GM23338 (cell line): ENCODE measurements at regions not wholly inside any gene's neighbourhood (a gene's known extent, or its start where the extent isn't known, plus 50 kb on each side); places are given as distances from the start of the nearest gene placed in this dataset.

Experiments used
- ATAC-seq: fragments of 200-7000 bp; cut with Tn5 transposase; 3 replicates; pipeline ENCODE4 v1.9.1; 2020
- DNase-seq: peaks from one replicate; pipeline ENCODE4 v3.0.0-alpha.2; 2015; ENCODE audit warnings: low spot score
- H2AFZ ChIP-seq: fragments of 200-600 bp; sonication (generic); 2 replicates; pipeline ENCODE4 v1.8.0; 2016; ENCODE audit warnings: antibody characterized with exemption, mild to moderate bottlenecking, moderate library complexity
- H3F3A ChIP-seq: fragments of 200-600 bp; sonication (generic); replicated peaks from 2 replicates; pipeline ENCODE4 v1.8.0; 2017; ENCODE audit warnings: antibody characterized with exemption, mixed run types, low read depth
- H3K27ac ChIP-seq: fragments of 200-600 bp; sonication (generic); 2 replicates; pipeline ENCODE4 v1.6.1; 2016; ENCODE audit warnings: low read depth
- H3K27me3 ChIP-seq: fragments of 200-600 bp; sonication (generic); 2 replicates; pipeline ENCODE4 v1.8.0; 2016; ENCODE audit warnings: mild to moderate bottlenecking, mixed run types, moderate library complexity; ENCODE audit not compliant: insufficient read depth
- H3K36me3 ChIP-seq: fragments of 200-600 bp; sonication (generic); 2 replicates; pipeline ENCODE4 v1.8.0; 2016; ENCODE audit warnings: mild to moderate bottlenecking; ENCODE audit not compliant: insufficient read depth
- H3K4me1 ChIP-seq: fragments of 200-600 bp; sonication (generic); 2 replicates; pipeline ENCODE4 v1.8.0; 2016; ENCODE audit warnings: mild to moderate bottlenecking, moderate library complexity; ENCODE audit not compliant: insufficient read depth
- H3K4me2 ChIP-seq: fragments of 200-600 bp; sonication (generic); 2 replicates; pipeline ENCODE4 v1.7.1; 2017; ENCODE audit warnings: mixed run types
- H3K4me3 ChIP-seq: fragments of 200-600 bp; sonication (generic); 2 replicates; pipeline ENCODE4 v1.6.1; 2016; ENCODE audit warnings: mixed run types
- H3K79me2 ChIP-seq: fragments of 200-600 bp; sonication (generic); replicated peaks from 2 replicates; pipeline ENCODE4 v1.8.0; 2017; ENCODE audit warnings: mild to moderate bottlenecking; ENCODE audit not compliant: insufficient read depth
- H3K9me2 ChIP-seq: fragments of 200-600 bp; sonication (generic); 2 replicates; pipeline ENCODE4 v1.8.0; 2017; ENCODE audit not compliant: insufficient read depth
- H4K20me1 ChIP-seq: fragments of 200-600 bp; sonication (generic); replicated peaks from 2 replicates; pipeline ENCODE4 v1.8.0; 2017; ENCODE audit warnings: mild to moderate bottlenecking; ENCODE audit not compliant: insufficient read depth
- H3K27ac Mint-ChIP-seq: 2 replicates; pipeline ENCODE4 v1.8.0; 2020; ENCODE audit warnings: inconsistent platforms, mild to moderate bottlenecking, moderate library complexity, mixed read lengths
- H3K27me3 Mint-ChIP-seq: 3 replicates; pipeline ENCODE4 v1.8.0; 2022; ENCODE audit warnings: low read depth, mild to moderate bottlenecking, moderate library complexity, mixed read lengths, inconsistent platforms; ENCODE audit not compliant: insufficient read depth, poor library complexity
- H3K36me3 Mint-ChIP-seq: 3 replicates; pipeline ENCODE4 v1.8.0; 2021; ENCODE audit warnings: low read depth, mild to moderate bottlenecking, inconsistent platforms, moderate library complexity, mixed read lengths
- H3K4me1 Mint-ChIP-seq: 3 replicates; pipeline ENCODE4 v1.8.0; 2020; ENCODE audit warnings: mild to moderate bottlenecking, inconsistent platforms, mixed read lengths
- H3K4me3 Mint-ChIP-seq: 3 replicates; pipeline ENCODE4 v1.8.0; 2021; ENCODE audit warnings: moderate library complexity, mild to moderate bottlenecking, inconsistent platforms, mixed read lengths
- H3K9me3 Mint-ChIP-seq: 3 replicates; pipeline ENCODE4 v1.8.0; 2020; ENCODE audit warnings: moderate library complexity, mild to moderate bottlenecking, inconsistent platforms, mixed read lengths
- CREB1 ChIP-seq: fragments of 250-450 bp; sonication (Bioruptor Pico); IDR thresholded peaks from 2 replicates; pipeline ENCODE4 v1.5.0; 2020; ENCODE audit warnings: low read depth, mild to moderate bottlenecking, moderate library complexity
- EZH2 ChIP-seq: fragments of 200-600 bp; sonication (generic); IDR thresholded peaks from one replicate; pipeline ENCODE4 v1.8.0; 2017; ENCODE audit warnings: antibody characterized with exemption, mild to moderate bottlenecking, low read depth; ENCODE audit not compliant: unreplicated experiment
- JUNB ChIP-seq: IDR thresholded peaks from one replicate; pipeline ENCODE4 v1.6.1; 2016; ENCODE audit warnings: antibody characterized with exemption; ENCODE audit not compliant: unreplicated experiment
- NANOG ChIP-seq: IDR thresholded peaks from 2 replicates; pipeline ENCODE4 v1.6.1; 2016; ENCODE audit warnings: antibody characterized with exemption, borderline replicate concordance
- ZNF114 ChIP-seq: fragments of 250-450 bp; sonication (Bioruptor Pico); IDR thresholded peaks from 2 replicates; pipeline ENCODE4 v1.5.0; 2020; ENCODE audit warnings: mild to moderate bottlenecking, moderate library complexity
- ZNF331 ChIP-seq: fragments of 250-450 bp; sonication (Bioruptor Pico); IDR thresholded peaks from 2 replicates; pipeline ENCODE4 v1.5.0; 2020; ENCODE audit warnings: low read depth, mild to moderate bottlenecking, moderate library complexity
- TF ChIP-seq, protein P1 (sequence below): IDR thresholded peaks from one replicate; pipeline ENCODE4 v1.6.1; 2018; ENCODE audit warnings: antibody characterized with exemption; ENCODE audit not compliant: unreplicated experiment
- TF ChIP-seq, protein P2 (sequence below), 2 experiments: fragments of 200-600 bp in 1 of 2; sonication (generic) in 1 of 2; conservative IDR thresholded peaks; 2 replicates each; pipeline versions ENCODE4 v1.5.1 to v1.6.1; 2016 to 2017; ENCODE audit warnings: antibody characterized with exemption in 2 of 2, low read depth in 2 of 2, mild to moderate bottlenecking in 2 of 2, moderate library complexity in 1 of 2
- TF ChIP-seq, protein P3 (sequence below): fragments of 250-450 bp; sonication (Bioruptor Pico); IDR thresholded peaks from 2 replicates; pipeline ENCODE4 v1.5.0; 2020; ENCODE audit warnings: mild to moderate bottlenecking, moderate library complexity
- TF ChIP-seq, protein P4 (sequence below): IDR thresholded peaks from 2 replicates; pipeline ENCODE4 v1.6.1; 2016; ENCODE audit warnings: antibody characterized with exemption

DNA sequence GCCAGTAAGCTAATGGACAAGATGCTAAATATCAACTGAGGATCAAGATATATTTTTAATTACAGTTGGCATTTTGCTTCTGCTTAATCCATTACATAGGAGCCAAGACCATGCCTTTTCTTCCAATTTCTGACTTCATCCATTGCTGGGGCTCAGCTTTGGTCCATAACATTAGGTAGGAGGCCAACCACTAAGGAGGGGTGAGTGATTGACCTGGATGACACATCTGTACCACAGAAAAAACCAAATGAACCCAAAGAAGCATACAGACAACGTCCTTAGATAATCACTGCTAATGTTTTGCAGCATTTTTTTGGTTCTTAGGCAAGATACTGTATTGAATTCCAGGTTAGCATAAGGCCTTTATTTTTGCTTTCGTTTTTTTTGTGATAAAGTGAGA, 353.2 kb upstream of the KCNH8 start:
- Mint-ChIP-seq H3K36me3 (no peaks in the 10 kb centered on the region), H3K4me1 (no peaks in the 10 kb centered on the region)
- no peaks in the 10 kb centered on the region for H3K9me2 ChIP-seq

DNA sequence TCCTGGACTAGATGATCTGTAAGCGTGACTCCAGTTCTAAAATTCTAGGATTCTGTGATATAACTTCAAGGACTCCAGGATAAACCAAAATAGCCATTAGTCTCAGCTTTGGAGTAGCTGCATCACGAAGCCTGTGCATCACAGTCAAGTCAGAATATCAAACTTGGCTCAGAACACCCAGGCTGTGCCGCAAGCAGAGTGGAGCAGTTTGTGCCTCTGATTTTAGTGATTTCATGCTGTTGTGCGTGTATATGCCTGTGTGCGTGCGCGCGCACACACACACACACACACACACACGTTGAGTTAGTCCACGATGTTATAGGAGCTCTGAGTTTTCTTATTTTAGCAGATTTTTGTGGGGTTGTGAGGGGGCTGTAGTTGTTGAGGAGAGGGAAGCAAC, 356.6 kb upstream of the KCNH8 start:
- H3K9me3 Mint-ChIP-seq = no peaks in the 10 kb centered on the region; the same call in 2 of the 3 replicates
- H3K36me3 Mint-ChIP-seq = no peaks in the 10 kb centered on the region
- TF ChIP-seq, protein P1, sequence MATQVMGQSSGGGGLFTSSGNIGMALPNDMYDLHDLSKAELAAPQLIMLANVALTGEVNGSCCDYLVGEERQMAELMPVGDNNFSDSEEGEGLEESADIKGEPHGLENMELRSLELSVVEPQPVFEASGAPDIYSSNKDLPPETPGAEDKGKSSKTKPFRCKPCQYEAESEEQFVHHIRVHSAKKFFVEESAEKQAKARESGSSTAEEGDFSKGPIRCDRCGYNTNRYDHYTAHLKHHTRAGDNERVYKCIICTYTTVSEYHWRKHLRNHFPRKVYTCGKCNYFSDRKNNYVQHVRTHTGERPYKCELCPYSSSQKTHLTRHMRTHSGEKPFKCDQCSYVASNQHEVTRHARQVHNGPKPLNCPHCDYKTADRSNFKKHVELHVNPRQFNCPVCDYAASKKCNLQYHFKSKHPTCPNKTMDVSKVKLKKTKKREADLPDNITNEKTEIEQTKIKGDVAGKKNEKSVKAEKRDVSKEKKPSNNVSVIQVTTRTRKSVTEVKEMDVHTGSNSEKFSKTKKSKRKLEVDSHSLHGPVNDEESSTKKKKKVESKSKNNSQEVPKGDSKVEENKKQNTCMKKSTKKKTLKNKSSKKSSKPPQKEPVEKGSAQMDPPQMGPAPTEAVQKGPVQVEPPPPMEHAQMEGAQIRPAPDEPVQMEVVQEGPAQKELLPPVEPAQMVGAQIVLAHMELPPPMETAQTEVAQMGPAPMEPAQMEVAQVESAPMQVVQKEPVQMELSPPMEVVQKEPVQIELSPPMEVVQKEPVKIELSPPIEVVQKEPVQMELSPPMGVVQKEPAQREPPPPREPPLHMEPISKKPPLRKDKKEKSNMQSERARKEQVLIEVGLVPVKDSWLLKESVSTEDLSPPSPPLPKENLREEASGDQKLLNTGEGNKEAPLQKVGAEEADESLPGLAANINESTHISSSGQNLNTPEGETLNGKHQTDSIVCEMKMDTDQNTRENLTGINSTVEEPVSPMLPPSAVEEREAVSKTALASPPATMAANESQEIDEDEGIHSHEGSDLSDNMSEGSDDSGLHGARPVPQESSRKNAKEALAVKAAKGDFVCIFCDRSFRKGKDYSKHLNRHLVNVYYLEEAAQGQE = no peak
- no peak for TF ChIP-seq ZNF114
- TF ChIP-seq, protein P2, sequence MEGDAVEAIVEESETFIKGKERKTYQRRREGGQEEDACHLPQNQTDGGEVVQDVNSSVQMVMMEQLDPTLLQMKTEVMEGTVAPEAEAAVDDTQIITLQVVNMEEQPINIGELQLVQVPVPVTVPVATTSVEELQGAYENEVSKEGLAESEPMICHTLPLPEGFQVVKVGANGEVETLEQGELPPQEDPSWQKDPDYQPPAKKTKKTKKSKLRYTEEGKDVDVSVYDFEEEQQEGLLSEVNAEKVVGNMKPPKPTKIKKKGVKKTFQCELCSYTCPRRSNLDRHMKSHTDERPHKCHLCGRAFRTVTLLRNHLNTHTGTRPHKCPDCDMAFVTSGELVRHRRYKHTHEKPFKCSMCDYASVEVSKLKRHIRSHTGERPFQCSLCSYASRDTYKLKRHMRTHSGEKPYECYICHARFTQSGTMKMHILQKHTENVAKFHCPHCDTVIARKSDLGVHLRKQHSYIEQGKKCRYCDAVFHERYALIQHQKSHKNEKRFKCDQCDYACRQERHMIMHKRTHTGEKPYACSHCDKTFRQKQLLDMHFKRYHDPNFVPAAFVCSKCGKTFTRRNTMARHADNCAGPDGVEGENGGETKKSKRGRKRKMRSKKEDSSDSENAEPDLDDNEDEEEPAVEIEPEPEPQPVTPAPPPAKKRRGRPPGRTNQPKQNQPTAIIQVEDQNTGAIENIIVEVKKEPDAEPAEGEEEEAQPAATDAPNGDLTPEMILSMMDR (conservative IDR thresholded peaks at IDR 0.05; ENCODE audit: low read depth in 2 of 2) = no peak
- TF ChIP-seq EZH2 = no peak
- TF ChIP-seq JUNB = no peak
- TF ChIP-seq, protein P3, sequence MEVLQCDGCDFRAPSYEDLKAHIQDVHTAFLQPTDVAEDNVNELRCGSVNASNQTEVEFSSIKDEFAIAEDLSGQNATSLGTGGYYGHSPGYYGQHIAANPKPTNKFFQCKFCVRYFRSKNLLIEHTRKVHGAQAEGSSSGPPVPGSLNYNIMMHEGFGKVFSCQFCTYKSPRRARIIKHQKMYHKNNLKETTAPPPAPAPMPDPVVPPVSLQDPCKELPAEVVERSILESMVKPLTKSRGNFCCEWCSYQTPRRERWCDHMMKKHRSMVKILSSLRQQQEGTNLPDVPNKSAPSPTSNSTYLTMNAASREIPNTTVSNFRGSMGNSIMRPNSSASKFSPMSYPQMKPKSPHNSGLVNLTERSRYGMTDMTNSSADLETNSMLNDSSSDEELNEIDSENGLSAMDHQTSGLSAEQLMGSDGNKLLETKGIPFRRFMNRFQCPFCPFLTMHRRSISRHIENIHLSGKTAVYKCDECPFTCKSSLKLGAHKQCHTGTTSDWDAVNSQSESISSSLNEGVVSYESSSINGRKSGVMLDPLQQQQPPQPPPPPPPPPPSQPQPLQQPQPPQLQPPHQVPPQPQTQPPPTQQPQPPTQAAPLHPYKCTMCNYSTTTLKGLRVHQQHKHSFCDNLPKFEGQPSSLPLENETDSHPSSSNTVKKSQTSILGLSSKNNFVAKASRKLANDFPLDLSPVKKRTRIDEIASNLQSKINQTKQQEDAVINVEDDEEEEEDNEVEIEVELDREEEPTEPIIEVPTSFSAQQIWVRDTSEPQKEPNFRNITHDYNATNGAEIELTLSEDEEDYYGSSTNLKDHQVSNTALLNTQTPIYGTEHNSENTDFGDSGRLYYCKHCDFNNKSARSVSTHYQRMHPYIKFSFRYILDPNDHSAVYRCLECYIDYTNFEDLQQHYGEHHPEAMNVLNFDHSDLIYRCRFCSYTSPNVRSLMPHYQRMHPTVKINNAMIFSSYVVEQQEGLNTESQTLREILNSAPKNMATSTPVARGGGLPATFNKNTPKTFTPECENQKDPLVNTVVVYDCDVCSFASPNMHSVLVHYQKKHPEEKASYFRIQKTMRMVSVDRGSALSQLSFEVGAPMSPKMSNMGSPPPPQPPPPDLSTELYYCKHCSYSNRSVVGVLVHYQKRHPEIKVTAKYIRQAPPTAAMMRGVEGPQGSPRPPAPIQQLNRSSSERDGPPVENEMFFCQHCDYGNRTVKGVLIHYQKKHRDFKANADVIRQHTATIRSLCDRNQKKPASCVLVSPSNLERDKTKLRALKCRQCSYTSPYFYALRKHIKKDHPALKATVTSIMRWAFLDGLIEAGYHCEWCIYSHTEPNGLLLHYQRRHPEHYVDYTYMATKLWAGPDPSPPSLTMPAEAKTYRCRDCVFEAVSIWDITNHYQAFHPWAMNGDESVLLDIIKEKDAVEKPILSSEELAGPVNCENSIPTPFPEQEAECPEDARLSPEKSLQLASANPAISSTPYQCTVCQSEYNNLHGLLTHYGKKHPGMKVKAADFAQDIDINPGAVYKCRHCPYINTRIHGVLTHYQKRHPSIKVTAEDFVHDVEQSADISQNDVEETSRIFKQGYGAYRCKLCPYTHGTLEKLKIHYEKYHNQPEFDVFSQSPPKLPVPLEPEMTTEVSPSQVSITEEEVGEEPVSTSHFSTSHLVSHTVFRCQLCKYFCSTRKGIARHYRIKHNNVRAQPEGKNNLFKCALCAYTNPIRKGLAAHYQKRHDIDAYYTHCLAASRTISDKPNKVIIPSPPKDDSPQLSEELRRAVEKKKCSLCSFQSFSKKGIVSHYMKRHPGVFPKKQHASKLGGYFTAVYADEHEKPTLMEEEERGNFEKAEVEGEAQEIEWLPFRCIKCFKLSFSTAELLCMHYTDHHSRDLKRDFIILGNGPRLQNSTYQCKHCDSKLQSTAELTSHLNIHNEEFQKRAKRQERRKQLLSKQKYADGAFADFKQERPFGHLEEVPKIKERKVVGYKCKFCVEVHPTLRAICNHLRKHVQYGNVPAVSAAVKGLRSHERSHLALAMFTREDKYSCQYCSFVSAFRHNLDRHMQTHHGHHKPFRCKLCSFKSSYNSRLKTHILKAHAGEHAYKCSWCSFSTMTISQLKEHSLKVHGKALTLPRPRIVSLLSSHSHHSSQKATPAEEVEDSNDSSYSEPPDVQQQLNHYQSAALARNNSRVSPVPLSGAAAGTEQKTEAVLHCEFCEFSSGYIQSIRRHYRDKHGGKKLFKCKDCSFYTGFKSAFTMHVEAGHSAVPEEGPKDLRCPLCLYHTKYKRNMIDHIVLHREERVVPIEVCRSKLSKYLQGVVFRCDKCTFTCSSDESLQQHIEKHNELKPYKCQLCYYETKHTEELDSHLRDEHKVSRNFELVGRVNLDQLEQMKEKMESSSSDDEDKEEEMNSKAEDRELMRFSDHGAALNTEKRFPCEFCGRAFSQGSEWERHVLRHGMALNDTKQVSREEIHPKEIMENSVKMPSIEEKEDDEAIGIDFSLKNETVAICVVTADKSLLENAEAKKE (CRISPR knock-in tag) = no peak
- no peak for TF ChIP-seq NANOG
- TF ChIP-seq CREB1 (CRISPR knock-in tag) = no peak
- TF ChIP-seq, protein P4, sequence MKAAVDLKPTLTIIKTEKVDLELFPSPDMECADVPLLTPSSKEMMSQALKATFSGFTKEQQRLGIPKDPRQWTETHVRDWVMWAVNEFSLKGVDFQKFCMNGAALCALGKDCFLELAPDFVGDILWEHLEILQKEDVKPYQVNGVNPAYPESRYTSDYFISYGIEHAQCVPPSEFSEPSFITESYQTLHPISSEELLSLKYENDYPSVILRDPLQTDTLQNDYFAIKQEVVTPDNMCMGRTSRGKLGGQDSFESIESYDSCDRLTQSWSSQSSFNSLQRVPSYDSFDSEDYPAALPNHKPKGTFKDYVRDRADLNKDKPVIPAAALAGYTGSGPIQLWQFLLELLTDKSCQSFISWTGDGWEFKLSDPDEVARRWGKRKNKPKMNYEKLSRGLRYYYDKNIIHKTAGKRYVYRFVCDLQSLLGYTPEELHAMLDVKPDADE = no peak
- Histone ChIP-seq H3K9me2 (0 out of 2 replicates have a peak, but pooled peaks cover 6% of the 10 kb centered on the region), H3F3A (no peaks in the 10 kb centered on the region), H2AFZ (no peak overlapping the region), H3K4me1 (no peaks in the 10 kb centered on the region), H3K4me3 (no peak overlapping the region), H3K27ac (no peak overlapping the region), H3K4me2 (no peak overlapping the region), H4K20me1 (no peaks in the 10 kb centered on the region), H3K27me3 (no peaks in the 10 kb centered on the region), H3K36me3 (no peaks in the 10 kb centered on the region), H3K79me2 (no peaks in the 10 kb centered on the region)
- H3K27ac Mint-ChIP-seq = no peak overlapping the region
- ATAC-seq (no peak), DNase-seq (no peak)
- no peaks in the 10 kb centered on the region for H3K4me1 Mint-ChIP-seq
- H3K27me3 Mint-ChIP-seq = peaks cover 2% of the 10 kb centered on the region
- no peak overlapping the region for H3K4me3 Mint-ChIP-seq

More for the DNA sequence above, 353.2 kb upstream of the KCNH8 start:
- no peak overlapping the region for H2AFZ ChIP-seq
- TF ChIP-seq ZNF331 (CRISPR knock-in tag) (no peak), NANOG (no peak), ZNF114 (no peak)
- H4K20me1 ChIP-seq = no peaks in the 10 kb centered on the region
- ATAC-seq (no peak), DNase-seq (no peak)
- Mint-ChIP-seq H3K4me3 (no peak overlapping the region), H3K9me3 (no peaks in the 10 kb centered on the region), H3K27ac (no peak overlapping the region), H3K27me3 (peaks cover 2% of the 10 kb centered on the region)
- H3K36me3 ChIP-seq = no peaks in the 10 kb centered on the region
- no peak overlapping the region for H3K27ac ChIP-seq
- no peaks in the 10 kb centered on the region for H3K27me3 ChIP-seq
- H3K4me2 ChIP-seq = no peak overlapping the region
- no peaks in the 10 kb centered on the region for H3K4me1 ChIP-seq
- no peak overlapping the region for H3K4me3 ChIP-seq
- H3F3A ChIP-seq = no peaks in the 10 kb centered on the region
- H3K79me2 ChIP-seq = no peaks in the 10 kb centered on the region
